SK-N-SH treated with all-trans-retinoic acid at 6 μM for 48 hours (cell line): ENCODE measurements at regions not wholly inside any gene's neighbourhood (a gene's known extent, or its start where the extent isn't known, plus 50 kb on each side); places are given as distances from the start of the nearest gene placed in this dataset.
A peak's percentile ranks its signal among the peaks of the same experiment; 100 is the strongest.

Experiments
- ATAC-seq: fragments of 200-7000 bp; cut with Tn5 transposase; 3 replicates; pipeline ENCODE4 v1.9.1; 2020; ENCODE audit warnings: mild to moderate bottlenecking, moderate library complexity
- BACH2 ChIP-seq: fragments of 250-450 bp; sonication (Bioruptor Pico); IDR thresholded peaks from 2 replicates; pipeline ENCODE4 v1.9.0; 2021; ENCODE audit warnings: mild to moderate bottlenecking, borderline replicate concordance
- CREB5 ChIP-seq: fragments of 250-450 bp; sonication (Bioruptor Pico); IDR thresholded peaks from 2 replicates; pipeline ENCODE4 v1.5.1; 2020; ENCODE audit warnings: low read depth, mild to moderate bottlenecking, moderate library complexity
- ESRRG ChIP-seq: fragments of 250-450 bp; sonication (Bioruptor Pico); IDR thresholded peaks from 2 replicates; pipeline ENCODE4 v1.6.1; 2021; ENCODE audit warnings: mild to moderate bottlenecking
- GLIS3 ChIP-seq: fragments of 250-450 bp; sonication (Bioruptor Pico); IDR thresholded peaks from 2 replicates; pipeline ENCODE4 v1.5.0; 2020; ENCODE audit warnings: mild to moderate bottlenecking, moderate library complexity
- ISL1 ChIP-seq: fragments of 250-450 bp; sonication (Bioruptor Pico); IDR thresholded peaks from 2 replicates; pipeline ENCODE4 v2.1.2; 2022; ENCODE audit warnings: mild to moderate bottlenecking, moderate library complexity
- OSR1 ChIP-seq: fragments of 250-450 bp; sonication (Bioruptor Pico); IDR thresholded peaks from 2 replicates; pipeline ENCODE4 v1.8.0; 2022; ENCODE audit warnings: moderate library complexity, mild to moderate bottlenecking, inconsistent platforms
- PATZ1 ChIP-seq: fragments of 250-450 bp; sonication (Bioruptor Pico); IDR thresholded peaks from 2 replicates; pipeline ENCODE4 v1.8.0; 2020; ENCODE audit warnings: mild to moderate bottlenecking, moderate library complexity, borderline replicate concordance
- POU6F1 ChIP-seq: fragments of 250-450 bp; sonication (Bioruptor Pico); IDR thresholded peaks from 2 replicates; pipeline ENCODE4 v1.8.0; 2021; ENCODE audit warnings: low read depth, mild to moderate bottlenecking, moderate library complexity, borderline replicate concordance
- RARB ChIP-seq: fragments of 250-450 bp; sonication (Bioruptor Pico); IDR thresholded peaks from 2 replicates; pipeline ENCODE4 v1.8.0; 2021; ENCODE audit warnings: mild to moderate bottlenecking, moderate library complexity
- SNAI2 ChIP-seq: fragments of 250-450 bp; sonication (Bioruptor Pico); IDR thresholded peaks from 2 replicates; pipeline ENCODE4 v1.5.0; 2020; ENCODE audit warnings: mild to moderate bottlenecking, moderate library complexity
- TCF4 ChIP-seq: fragments of 250-450 bp; sonication (Bioruptor Pico); IDR thresholded peaks from 2 replicates; pipeline ENCODE4 v1.8.0; 2021; ENCODE audit warnings: mild to moderate bottlenecking, moderate library complexity, borderline replicate concordance
- TSHZ2 ChIP-seq: fragments of 250-450 bp; sonication (Bioruptor Pico); IDR thresholded peaks from 2 replicates; pipeline ENCODE4 v1.5.0; 2020; ENCODE audit warnings: mild to moderate bottlenecking, moderate library complexity
- ZFP3 ChIP-seq: fragments of 250-450 bp; sonication (Bioruptor Pico); IDR thresholded peaks from 2 replicates; pipeline ENCODE4 v1.5.0; 2020; ENCODE audit warnings: mild to moderate bottlenecking, moderate library complexity
- ZFP30 ChIP-seq: fragments of 450-650 bp; formaldehyde crosslinking; IDR thresholded peaks from 2 replicates; pipeline ENCODE4 v1.5.0; 2022; ENCODE audit warnings: mild to moderate bottlenecking, moderate library complexity
- ZNF70 ChIP-seq: fragments of 450-650 bp; formaldehyde crosslinking; IDR thresholded peaks from 2 replicates; pipeline ENCODE4 v1.5.0; 2020; ENCODE audit warnings: mild to moderate bottlenecking, moderate library complexity
- TF ChIP-seq, protein P1 (sequence below): fragments of 250-450 bp; sonication (Bioruptor Pico); IDR thresholded peaks from 2 replicates; pipeline ENCODE4 v1.5.1; 2021; ENCODE audit warnings: mild to moderate bottlenecking, moderate library complexity

DNA sequence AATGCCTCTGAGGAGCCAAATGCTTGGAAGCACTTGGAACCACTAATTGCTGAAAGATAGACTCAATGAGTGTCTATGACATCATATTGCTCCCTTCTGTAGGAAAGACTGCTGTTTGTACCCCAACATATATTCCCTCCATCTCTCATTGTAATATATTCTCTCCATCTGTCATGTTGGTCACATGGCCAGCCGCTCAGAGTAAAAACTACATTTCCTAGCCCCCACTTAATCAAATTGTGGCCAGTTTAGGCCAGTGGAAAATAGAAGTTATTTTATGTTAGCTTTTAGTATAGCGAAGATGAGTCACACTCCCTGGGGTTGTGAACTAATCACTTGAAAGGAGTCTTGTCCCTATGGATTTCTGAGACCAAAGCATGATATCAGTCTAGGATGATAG is 160.2 kb downstream of the HNMT start:
- TF ChIP-seq PATZ1 (CRISPR knock-in tag) (peak; percentile 68; the same call in 1 of the 2 replicates), ESRRG (no peak)
- peak; percentile 78; the same call in 2 of the 3 replicates for ATAC-seq

DNA sequence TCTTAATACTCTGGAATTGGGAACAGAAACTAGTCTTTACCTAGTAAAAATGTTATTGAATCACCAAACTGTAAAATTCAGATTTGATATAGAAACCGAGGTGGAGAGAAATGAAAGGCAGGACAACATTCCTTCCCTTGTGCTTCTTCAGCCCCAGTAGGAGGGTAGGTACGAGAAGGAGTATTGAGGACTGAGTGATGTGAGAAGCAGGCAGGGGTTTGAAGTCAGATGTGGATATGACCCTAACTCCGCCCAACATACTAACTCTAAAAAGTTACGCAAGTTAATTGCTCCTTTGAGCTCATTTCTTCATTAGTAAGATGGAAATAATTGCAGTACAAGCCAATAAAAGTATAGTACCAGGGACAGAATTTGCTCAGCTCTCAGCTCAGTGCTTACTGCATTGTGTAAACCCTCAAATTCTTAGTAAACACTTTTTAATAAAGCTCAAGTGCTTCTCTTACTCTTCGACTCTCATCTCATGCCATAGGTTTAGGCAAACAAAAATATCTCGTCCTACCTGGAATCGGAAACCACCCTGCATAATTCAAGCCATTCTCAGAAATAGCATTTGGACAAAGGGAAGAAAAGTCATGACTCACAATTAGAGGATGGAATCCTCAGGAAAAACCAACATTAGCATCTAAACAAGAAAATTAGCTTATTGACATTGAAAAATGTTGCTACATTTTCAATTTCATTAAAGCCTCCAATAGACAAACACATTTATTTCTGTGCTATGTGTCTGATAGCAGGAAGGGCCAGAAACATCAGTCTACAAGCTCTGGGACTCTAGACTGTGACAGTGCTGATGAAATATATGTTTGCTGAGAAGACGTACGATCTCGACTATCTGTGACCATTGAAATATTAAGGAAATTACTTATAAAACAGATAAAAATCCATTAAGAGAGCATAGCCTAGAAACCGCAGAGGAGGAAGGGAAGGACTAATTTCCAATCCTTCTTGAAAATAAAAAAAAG is 161.3 kb downstream of the HNMT start:
- TF ChIP-seq ZFP3 (no peak), TCF4 (CRISPR knock-in tag) (no peak), SNAI2 (CRISPR knock-in tag) (no peak)
- no peak for ATAC-seq

DNA sequence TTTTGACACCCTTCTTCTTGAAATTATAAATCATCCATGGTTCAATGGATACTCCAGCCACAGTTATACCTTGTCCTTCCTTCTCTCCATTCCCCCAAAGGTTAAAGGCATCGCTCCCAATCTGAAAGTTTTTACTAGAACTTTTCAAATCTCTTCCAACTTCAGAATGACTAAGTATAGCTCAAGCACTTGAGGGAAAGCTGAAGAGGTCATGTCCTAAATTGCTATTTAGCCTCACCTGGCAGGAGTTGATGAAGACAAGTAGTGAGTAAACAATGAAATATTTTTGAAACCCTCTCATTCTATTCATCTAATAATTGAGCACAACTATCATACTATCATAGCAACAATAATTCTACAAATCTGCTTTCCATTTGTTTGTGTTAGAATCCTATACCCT is 167.8 kb downstream of the HNMT start:
- TF ChIP-seq ZNF70 (CRISPR knock-in tag) (no peak), RARB (CRISPR knock-in tag) (no peak)
- ATAC-seq: no peak

DNA sequence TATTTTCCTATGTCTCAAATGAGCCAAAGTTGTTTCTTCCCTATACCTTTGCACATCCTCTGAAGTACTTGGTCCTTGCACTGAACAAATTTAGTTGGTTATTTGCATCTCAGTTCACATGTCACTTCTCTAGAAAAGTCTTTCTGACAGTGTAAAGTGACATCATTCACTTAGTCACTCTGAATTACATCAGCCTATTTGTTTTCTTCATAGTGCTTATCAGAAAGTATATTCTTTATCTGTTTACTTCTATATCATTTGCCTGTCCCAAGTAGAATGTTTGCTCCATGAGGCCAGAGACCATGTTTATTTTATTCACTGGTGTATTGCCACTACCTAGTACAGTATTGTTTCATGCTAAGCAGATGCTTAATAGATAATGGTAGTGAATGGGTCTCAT is 173.7 kb downstream of the HNMT start:
- TF ChIP-seq, protein P1, sequence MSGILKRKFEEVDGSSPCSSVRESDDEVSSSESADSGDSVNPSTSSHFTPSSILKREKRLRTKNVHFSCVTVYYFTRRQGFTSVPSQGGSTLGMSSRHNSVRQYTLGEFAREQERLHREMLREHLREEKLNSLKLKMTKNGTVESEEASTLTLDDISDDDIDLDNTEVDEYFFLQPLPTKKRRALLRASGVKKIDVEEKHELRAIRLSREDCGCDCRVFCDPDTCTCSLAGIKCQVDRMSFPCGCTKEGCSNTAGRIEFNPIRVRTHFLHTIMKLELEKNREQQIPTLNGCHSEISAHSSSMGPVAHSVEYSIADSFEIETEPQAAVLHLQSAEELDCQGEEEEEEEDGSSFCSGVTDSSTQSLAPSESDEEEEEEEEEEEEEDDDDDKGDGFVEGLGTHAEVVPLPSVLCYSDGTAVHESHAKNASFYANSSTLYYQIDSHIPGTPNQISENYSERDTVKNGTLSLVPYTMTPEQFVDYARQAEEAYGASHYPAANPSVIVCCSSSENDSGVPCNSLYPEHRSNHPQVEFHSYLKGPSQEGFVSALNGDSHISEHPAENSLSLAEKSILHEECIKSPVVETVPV (CRISPR knock-in tag): no peak
- TF ChIP-seq BACH2 (CRISPR knock-in tag): no peak
- no peak for TF ChIP-seq TSHZ2 (CRISPR knock-in tag)
- no peak for TF ChIP-seq ESRRG
- TF ChIP-seq PATZ1 (CRISPR knock-in tag): no peak
- TF ChIP-seq ZFP30 (CRISPR knock-in tag): no peak
- no peak for TF ChIP-seq POU6F1 (CRISPR knock-in tag)
- ATAC-seq: no peak

GRCh38 chr2:138147796-138148195 is 183.5 kb downstream of the HNMT start:
- no peak for ATAC-seq

More at GRCh38 chr2:138147796-138148195, 183.5 kb downstream of the HNMT start:
- TF ChIP-seq GLIS3 (CRISPR knock-in tag) (no peak), ESRRG (no peak), ZFP30 (CRISPR knock-in tag) (no peak), OSR1 (no peak), TSHZ2 (CRISPR knock-in tag) (no peak), ISL1 (CRISPR knock-in tag) (no peak), ZNF70 (CRISPR knock-in tag) (no peak), RARB (CRISPR knock-in tag) (no peak), CREB5 (CRISPR knock-in tag) (no peak)
- TF ChIP-seq, protein P1 (CRISPR knock-in tag): no peak
